H1 (cell line): ENCODE measurements at regions not wholly inside any gene's neighbourhood (a gene's known extent, or its start where the extent isn't known, plus 50 kb on each side); places are given as distances from the start of the nearest gene placed in this dataset.

Experiments used
- CTCF ChIP-seq, 3 experiments: IDR thresholded peaks; 1 replicate in 2 of 3; 2 replicates in 1 of 3; pipeline versions ENCODE4 v1.5.1 to v1.6.1; 2011; ENCODE audit warnings: low read length in 3 of 3, mild to moderate bottlenecking in 3 of 3, inconsistent platforms in 2 of 3, low read depth in 1 of 3, moderate library complexity in 1 of 3; ENCODE audit not compliant: insufficient read depth in 1 of 3; ENCODE audit errors: control extremely low read depth in 1 of 3
- EZH2 ChIP-seq: fragments of 200-600 bp; sonication (generic); IDR thresholded peaks from 2 replicates; pipeline ENCODE4 v1.7.1; 2012; ENCODE audit warnings: low read depth, mild to moderate bottlenecking, moderate library complexity, low read length, inconsistent platforms; ENCODE audit not compliant: severe bottlenecking
- POLR2A ChIP-seq, 2 experiments: IDR thresholded peaks; 1 replicate in 1 of 2; 2 replicates in 1 of 2; pipeline ENCODE4 v1.6.1; 2011; ENCODE audit warnings: low read depth in 2 of 2, low read length in 2 of 2, mild to moderate bottlenecking in 2 of 2; ENCODE audit errors: control extremely low read depth in 1 of 2
- RBBP5 ChIP-seq: IDR thresholded peaks from 2 replicates; pipeline ENCODE4 v1.7.1; 2012; ENCODE audit warnings: low read depth, mild to moderate bottlenecking, inconsistent platforms, low read length, moderate library complexity, borderline replicate concordance
- RFX5 ChIP-seq: IDR thresholded peaks from 2 replicates; pipeline ENCODE4 v1.6.1; 2011; ENCODE audit warnings: low read depth, low read length, improper control_type of control experiment, borderline replicate concordance
- TCF12 ChIP-seq: IDR thresholded peaks from 2 replicates; pipeline ENCODE4 v1.6.1; 2011; ENCODE audit warnings: low read depth, mild to moderate bottlenecking, low read length

GRCh38 chr9:82608487-82608886 lies 454.5 kb downstream of the RASEF start:
- TF ChIP-seq EZH2, result no peak
- no peak for TF ChIP-seq TCF12
- no peak for TF ChIP-seq CTCF (IDR thresholded peaks at IDR 0.05; ENCODE audit: control extremely low read depth in 1 of 3, insufficient read depth in 1 of 3, low read depth in 1 of 3, low read length in 3 of 3)
- TF ChIP-seq RBBP5, result no peak
- no peak for TF ChIP-seq RFX5
- TF ChIP-seq POLR2A (IDR thresholded peaks at IDR 0.05; ENCODE audit: control extremely low read depth in 1 of 2, low read depth in 2 of 2, low read length in 2 of 2), result no peak
